Heart right ventricle (tissue), 16 donors: ENCODE measurements at regions not wholly inside any gene's neighbourhood (a gene's known extent, or its start where the extent isn't known, plus 50 kb on each side); places are given as distances from the start of the nearest gene placed in this dataset.
A peak's percentile ranks its signal among the peaks of the same experiment; 100 is the strongest.

Experiments
- ATAC-seq, 8 donors: fragments of 200-7000 bp; cut with Tn5 transposase; one replicate each; pipeline ENCODE4 v1.9.1; 2020; ENCODE audit warnings: mild to moderate bottlenecking in 8 of 8, moderate library complexity in 8 of 8, moderate number of reproducible peaks in 1 of 8
- DNase-seq, 2 donors: peaks; one replicate each; pipeline ENCODE4 v3.0.0-alpha.2; 2020
- H3K27ac ChIP-seq, 10 donors: fragments of 200-600 bp; sonication (generic) in 2 of 10; one replicate each; pipeline versions ENCODE4 v1.5.0 to v1.8.0; 2020 to 2022; ENCODE audit warnings: mild to moderate bottlenecking in 3 of 10
- H3K27me3 ChIP-seq, 7 donors: fragments of 200-600 bp; one replicate each; pipeline ENCODE4 v1.8.0; 2021 to 2022; ENCODE audit warnings: mild to moderate bottlenecking in 2 of 7
- H3K36me3 ChIP-seq, 9 donors: fragments of 200-600 bp; sonication (generic) in 1 of 9; one replicate each; pipeline versions ENCODE4 v1.5.0 to v1.8.0; 2020 to 2022; ENCODE audit warnings: mild to moderate bottlenecking in 2 of 9
- H3K4me1 ChIP-seq, 9 donors: fragments of 200-600 bp; sonication (generic) in 1 of 9; one replicate each; pipeline versions ENCODE4 v1.5.0 to v1.8.0; 2020 to 2022; ENCODE audit warnings: mild to moderate bottlenecking in 4 of 9
- H3K4me3 ChIP-seq, 10 donors: fragments of 200-600 bp; sonication (generic) in 2 of 10; one replicate each; pipeline versions ENCODE4 v1.5.0 to v1.8.0; 2020 to 2022; ENCODE audit warnings: mild to moderate bottlenecking in 7 of 10, moderate library complexity in 2 of 10
- H3K9me3 ChIP-seq, 11 donors: fragments of 200-600 bp in 10 of 11; sonication (generic) in 2 of 11; one replicate each; pipeline versions ENCODE4 v1.5.0 to v1.8.0; 2013 to 2022; ENCODE audit warnings: mild to moderate bottlenecking in 2 of 11, control low read depth in 1 of 11, moderate library complexity in 1 of 11
- CTCF ChIP-seq, 9 donors: fragments of 200-600 bp; sonication (generic) in 2 of 9; IDR thresholded peaks; one replicate each; pipeline versions ENCODE4 v1.5.0 to v1.8.0; 2021 to 2022; ENCODE audit warnings: antibody characterized with exemption in 9 of 9, mild to moderate bottlenecking in 5 of 9, moderate library complexity in 1 of 9
- WGBS, 2 donors: extraction: QIAGEN DNeasy Blood & Tissue Kit; methylation state at CpG; one replicate each; pipeline ENCODE4 v1.1.7; 2013; ENCODE audit warnings: inconsistent platforms in 1 of 2; 5-methylcytosine and 5-hydroxymethylcytosine counted together
- intact Hi-C, 10 donors: fragments of 100-400 bp; cut with DNase I; formaldehyde crosslinking; loops; one replicate each; pipeline versions ENCODE4 v1.11.1 to v1.14.2; 2022
- donor health status: Arrhythmogenic right ventricular cardiomyopathy.
- donor health status: ischemic (EF 13 %, LVEDD 7.1; RV severe dilation, severe dysfunction).
- donor health status: healthy with polysubstance abuse.
- donor health status: DM: no; HTN: yes; CAD: no.
- donor health status: DM: no; HTN: no; CAD: no.
- donor health status: ischemic (EF 25% LVEDD 6.9; RV normal size, moderate dysfunction).
- donor health status: ischemic (EF 25% LVEDD 5.7; RV mildly dilated, moderate dysfunction).
- donor health status: healthy.
- donor health status: DM: yes; HTN: yes; CAD: no.
- donor health status: Ischemic cardiomyopathy.
- donor health status: ischemic (EF 35%, LVEDD 5.7; RV mildly dilated, moderate dysfunction).
- donor health status: nonischemic (EF 11% LVEDD 7.7; RV severe dilation, severe dysfunction).
- donor health status: DM: yes; HTN: yes; CAD: no.
- donor health status: PGD.
- donor health status: ischemic (EF 29% LVEDD 5.4; RV normal size, mild dysfunction).
- donor health status: nonischemic (EF 23%, LVEDD 6.1; RV moderate dilation, normal function).

DNA sequence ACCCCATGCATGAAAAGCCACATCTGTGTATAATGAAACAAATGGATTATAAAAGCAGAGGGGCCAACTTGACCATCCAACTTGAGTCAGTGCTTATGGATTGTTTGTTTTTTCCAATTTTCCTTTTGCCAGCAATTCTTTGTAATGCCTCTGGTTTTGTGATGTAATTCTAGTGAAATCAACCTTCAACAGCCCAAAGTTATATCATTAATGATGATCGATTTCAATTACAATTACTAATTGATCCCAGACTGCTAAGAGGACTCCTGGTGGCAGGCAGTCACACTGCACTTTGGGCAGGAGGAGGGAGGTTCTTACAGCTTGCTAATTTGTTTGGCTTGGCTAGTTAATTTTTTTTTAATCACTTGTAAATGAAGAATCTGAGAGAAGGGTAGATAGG, 552.3 kb downstream of the NUF2 start:
- Histone ChIP-seq H3K9me3 (peaks cover 0 to 2% (median 0%) of the 10 kb centered on the region in 11 donors), H3K4me3 (no peak overlapping the region), H3K27ac (no peak overlapping the region), H3K4me1 (peaks cover 0 to 14% (median 0%) of the 10 kb centered on the region in 9 donors), H3K36me3 (no peaks in the 10 kb centered on the region), H3K27me3 (no peaks in the 10 kb centered on the region)
- DNase-seq: no peak
- 78 to 86% methylated on average over 1 of the region's 1 CpG for WGBS, 2 donors
- intact Hi-C loops: no loop called here
- TF ChIP-seq CTCF (IDR thresholded peaks at IDR 0.05): peak in 3 of 9 donors; percentile 13 to 34 (median 28)
- ATAC-seq: no peak

DNA sequence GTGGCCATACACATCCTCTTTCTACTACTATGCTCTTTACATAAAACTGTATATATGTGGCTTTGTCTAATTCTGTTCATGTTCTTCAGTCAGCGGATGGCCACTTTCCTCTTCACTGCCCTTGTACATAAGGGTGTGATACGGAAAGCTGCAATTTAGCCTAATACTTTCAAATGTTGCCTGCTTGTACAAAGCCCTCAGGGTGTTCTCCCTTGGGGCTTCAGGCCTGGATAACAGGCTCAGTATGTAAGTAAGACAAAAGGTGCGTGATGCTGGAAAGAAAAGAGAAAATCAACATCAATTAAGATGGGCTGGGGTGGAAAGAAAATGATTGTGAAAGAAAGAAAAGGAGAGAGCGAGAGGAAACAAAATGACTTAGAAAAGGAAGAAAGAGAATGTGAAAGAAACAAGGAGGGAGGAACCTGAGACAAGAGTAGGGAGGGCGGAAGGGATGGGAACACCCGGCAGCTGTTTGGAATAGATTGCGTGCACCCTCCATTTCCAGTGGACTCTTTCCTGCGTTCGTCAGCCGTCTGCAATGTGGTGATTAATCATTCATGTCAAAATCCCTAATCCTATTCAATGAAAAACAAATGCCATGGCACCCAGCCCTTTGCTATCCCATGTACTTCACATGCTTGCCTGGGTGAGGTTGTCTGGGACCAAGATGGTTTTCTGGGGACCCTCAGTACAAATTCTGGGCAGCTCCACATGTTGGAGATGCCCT, 553.6 kb downstream of the NUF2 start:
- peak; percentile 57 to 95 (median 86) for ATAC-seq
- intact Hi-C loops: no loop called here
- H3K27ac ChIP-seq: peak overlapping the region in 9 of 10 donors; percentile 31 to 72 (median 61)
- peak; percentile 18 to 44 for DNase-seq
- H3K9me3 ChIP-seq: no peaks in the 10 kb centered on the region
- no peaks in the 10 kb centered on the region for H3K36me3 ChIP-seq
- no peak for TF ChIP-seq CTCF (IDR thresholded peaks at IDR 0.05)
- H3K4me3 ChIP-seq: no peak overlapping the region
- H3K4me1 ChIP-seq: peaks cover 0 to 14% (median 0%) of the 10 kb centered on the region in 9 donors
- H3K27me3 ChIP-seq: no peaks in the 10 kb centered on the region
- WGBS, 2 donors: 76 to 80% methylated on average over 10 of the region's 10 CpGs

DNA sequence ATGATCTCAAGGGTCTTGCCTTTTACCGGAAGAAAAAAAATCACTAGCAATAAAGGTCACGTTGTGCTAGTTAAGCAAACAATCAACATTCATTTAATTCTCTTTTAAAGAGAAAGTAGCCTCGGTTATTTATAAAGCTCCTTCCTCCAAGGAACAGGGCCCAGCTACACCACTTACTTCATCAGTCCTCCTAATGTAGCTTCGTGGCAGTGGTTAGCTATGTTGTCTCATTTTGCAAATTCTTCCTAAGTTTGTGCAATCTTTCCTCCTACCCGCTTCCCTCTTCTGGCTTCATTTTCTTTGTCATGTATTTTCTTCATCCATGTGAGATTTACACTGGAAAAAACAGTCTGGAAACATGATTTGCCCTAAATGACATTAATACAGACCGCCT, 554.2 kb downstream of the NUF2 start:
- Histone ChIP-seq H3K4me3 (no peak overlapping the region), H3K36me3 (no peaks in the 10 kb centered on the region), H3K9me3 (no peaks in the 10 kb centered on the region), H3K27ac (peak overlapping the region in 9 of 10 donors; percentile 31 to 72 (median 61)), H3K4me1 (peaks cover 0 to 14% (median 0%) of the 10 kb centered on the region in 9 donors), H3K27me3 (no peaks in the 10 kb centered on the region)
- no peak for TF ChIP-seq CTCF (IDR thresholded peaks at IDR 0.05)
- intact Hi-C loops: no loop called here
- 45 to 60% methylated on average over 6 of the region's 6 CpGs for WGBS, 2 donors
- peak; percentile 42 to 80 (median 70) for ATAC-seq
- no peak for DNase-seq

GRCh38 chr1:163876546-163876945, 554.8 kb downstream of the NUF2 start:
- WGBS, 2 donors: 64 to 70% methylated on average over 4 of the region's 4 CpGs
- no peak overlapping the region for H3K4me3 ChIP-seq
- no peaks in the 10 kb centered on the region for H3K9me3 ChIP-seq
- peaks cover 0 to 14% (median 0%) of the 10 kb centered on the region in 9 donors for H3K4me1 ChIP-seq
- TF ChIP-seq CTCF (IDR thresholded peaks at IDR 0.05): no peak
- DNase-seq: no peak
- H3K36me3 ChIP-seq: no peaks in the 10 kb centered on the region
- no peak for ATAC-seq
- intact Hi-C loops: no loop called here
- peak overlapping the region in 7 of 10 donors; percentile 41 to 72 (median 61) for H3K27ac ChIP-seq
- no peaks in the 10 kb centered on the region for H3K27me3 ChIP-seq
